GM21576 (cell line): ENCODE measurements at regions not wholly inside any gene's neighbourhood (a gene's known extent, or its start where the extent isn't known, plus 50 kb on each side); places are given as distances from the start of the nearest gene placed in this dataset.
A peak's percentile ranks its signal among the peaks of the same experiment; 100 is the strongest.
"Not testable (repeated sequence)": the region's sequence is repeated elsewhere in the genome, so short reads cannot be mapped to it uniquely, and the experiment has no call there.

Source experiments
- ATAC-seq: cut with Tn5 transposase; IDR thresholded peaks from one replicate; pipeline ENCODE4 v1.9.1; 2021; ENCODE audit warnings: mild to moderate bottlenecking, moderate library complexity; ENCODE audit not compliant: unreplicated experiment

DNA sequence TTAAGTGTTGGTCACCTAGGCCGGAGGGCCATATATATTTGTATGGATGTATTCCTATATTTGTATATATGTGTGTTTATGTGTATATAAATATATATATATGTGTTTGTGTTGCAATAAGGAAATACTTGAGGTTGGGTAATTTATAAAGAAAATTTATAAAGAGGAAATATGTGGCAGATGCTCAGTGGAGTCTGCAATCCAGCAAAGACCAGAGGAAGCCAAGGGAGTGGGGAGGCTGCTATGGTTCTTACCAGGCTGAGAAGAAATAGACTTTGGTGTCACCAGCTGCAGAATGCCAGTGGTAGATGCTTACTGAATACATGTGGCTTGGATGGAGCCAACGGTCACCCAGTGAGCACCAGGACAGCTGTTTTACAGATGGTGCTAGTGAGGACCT lies 97.4 kb upstream of the ELOVL5 start:
- no peak for ATAC-seq

DNA sequence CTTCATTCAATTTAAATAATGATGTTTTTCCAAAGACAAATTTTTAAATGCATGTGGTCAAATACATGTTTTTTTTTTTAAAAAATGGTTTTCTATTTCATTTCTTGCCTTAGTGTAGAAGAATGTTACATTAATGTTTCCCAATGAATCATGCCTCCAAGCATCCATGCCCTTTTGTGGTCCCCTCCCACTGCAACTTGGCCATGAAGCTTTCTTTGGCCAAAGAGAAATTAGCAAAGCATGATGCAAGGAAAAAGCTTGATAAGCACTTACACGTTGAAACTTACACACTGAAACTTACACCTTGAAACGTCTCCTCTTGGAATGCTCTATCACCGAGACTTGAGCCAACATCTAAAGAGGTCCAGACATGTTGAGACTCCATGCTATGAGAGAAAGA lies 93.0 kb upstream of the ELOVL5 start:
- no peak for ATAC-seq

DNA sequence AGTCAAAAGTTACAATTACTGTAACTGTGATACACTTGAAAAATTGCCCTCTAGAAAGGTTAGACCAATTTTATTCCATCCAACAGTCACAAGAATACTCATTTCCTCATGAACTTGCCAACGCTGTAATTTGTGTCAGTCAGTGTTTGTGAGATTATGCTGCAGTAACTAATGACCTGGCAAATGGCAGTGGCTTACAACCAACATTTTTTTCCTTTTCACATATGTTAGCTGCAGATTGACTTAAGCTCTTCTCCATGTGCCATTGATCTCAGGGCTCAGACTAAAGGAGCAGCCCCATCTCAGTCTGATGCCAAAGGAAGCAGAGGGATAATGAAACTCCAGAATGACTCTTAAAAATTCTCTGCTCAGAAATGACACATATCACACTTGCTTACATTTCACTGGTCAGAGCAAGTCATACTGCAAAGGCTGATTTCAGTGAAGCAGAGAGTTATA lies 92.3 kb upstream of the ELOVL5 start:
- ATAC-seq = no peak

DNA sequence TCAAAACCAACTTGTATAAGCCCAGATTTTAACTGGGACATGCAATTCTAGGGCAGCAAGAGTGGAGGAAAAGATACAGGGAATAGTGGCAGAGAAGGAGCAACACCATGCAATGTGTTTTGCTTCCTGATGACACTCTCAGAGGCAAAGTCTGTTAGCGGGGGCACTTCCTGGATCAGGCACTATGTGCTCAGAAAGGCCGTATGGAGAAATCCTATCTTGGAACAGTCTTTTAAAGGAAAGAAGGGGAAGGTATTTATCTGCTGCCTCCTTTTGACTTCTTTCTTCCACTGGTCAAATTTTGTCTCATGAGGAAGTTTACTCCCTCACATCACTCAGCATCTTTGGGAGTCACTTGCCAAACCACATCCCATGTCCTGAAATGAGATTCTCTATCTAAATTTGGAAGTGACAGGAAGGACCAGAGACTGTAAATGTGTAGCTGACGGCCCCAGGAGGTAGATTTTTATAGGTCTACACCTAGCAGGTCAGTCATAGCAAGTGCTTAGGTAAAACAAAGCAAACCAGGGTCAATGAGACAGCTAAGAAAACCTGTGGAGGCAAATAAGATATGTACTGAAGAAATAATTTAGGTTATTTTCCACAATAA lies 91.7 kb upstream of the ELOVL5 start:
- ATAC-seq = no peak

DNA sequence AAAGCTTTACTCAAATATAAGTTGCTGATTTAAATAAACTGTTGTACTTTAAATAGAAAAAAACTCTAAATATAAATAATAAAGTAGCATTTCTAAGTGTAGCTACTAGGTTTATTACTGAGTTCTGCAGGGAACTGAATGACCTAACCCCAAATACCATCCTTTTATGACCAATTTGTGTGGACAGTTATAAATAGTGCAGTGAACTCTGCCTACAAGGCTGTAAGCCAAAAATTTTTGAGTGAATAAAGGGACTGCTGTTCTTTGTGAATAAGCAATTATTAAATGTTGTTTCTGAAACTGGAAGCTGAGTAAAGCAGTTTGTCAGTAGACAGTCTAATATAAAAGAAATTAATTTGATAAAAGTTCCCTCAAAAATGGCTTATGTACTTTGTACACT lies 90.8 kb upstream of the ELOVL5 start:
- ATAC-seq = no peak

DNA sequence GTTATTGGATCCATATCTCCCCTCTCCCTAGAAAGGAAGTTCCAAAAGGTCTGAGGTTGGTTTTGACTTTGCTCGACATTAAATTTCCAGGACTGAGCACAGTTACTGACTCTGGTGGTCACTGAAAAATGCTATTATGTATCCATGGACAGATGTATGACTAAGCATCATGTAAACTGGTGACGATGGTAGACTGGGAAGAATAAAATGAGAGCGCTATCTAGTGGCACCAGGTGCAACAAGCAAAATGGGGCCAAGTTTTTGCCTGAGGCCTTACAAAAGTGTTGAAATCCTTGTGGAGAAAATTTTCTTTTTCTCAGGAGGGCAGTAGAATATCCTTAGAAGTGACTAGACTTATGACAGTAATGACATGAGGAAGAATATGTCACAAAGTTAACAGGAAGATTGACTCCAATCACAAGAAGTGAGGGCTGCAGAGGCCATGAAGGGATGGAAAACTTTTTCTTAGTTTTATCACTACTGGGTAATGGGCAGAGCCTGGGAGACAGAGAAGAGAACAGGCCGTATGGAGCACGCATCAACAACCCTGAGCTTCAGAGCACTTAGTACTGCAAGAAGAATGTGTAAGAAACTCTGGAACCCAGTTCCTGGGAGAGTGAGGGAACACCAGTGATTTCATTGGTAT lies 88.9 kb upstream of the ELOVL5 start:
- ATAC-seq = no peak

DNA sequence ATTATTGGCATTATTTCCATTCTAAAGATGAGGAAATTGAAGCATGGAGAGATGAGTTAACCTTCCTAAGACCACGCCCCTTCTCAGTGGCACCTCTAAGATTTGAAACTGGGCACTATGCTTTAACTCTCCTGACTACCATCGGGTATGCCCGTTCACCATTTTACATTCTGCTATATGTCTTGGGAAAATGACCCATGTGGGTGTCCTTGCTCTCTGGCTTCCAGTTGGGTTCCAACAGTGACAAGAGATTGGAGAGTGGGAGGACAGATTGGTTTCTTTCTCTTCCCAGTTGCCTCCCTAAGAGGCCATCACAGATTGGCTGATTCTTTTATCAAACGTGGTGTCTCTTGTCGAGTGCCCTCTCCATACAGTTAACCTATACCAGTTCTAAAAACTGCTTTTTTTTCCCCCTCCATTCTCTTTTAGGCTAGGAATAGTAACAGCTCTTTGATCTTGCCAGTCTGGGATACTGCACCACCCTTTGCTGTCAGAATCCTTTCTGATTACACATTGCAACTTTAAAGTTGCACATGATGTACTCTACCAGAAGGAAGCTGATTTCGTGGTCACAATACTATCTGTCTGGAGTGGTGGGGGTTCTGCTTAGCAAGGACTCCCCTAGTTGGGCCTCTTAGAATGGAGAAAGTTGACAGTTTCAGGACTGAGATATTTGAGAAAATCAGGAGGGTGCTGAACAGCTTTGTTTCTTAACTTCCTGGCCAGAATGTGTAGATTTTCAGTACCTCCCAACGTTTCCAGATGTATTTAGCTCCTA lies 88.0 kb upstream of the ELOVL5 start:
- no peak for ATAC-seq

DNA sequence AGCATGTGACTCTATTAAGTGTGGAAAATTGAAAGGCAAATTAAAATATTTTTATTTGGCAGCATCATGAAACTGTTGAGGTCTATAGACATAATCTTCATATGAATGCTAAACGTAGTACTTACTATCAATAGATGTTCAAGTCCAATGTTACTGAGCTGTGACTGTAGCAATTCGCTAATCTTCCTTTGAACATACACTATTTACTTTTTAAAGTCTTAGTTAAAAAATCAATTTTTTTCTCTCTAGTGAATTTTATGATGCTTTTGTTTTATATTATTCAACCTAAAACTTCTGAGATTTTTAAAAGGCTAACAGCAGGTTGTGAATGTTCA lies 85.2 kb upstream of the ELOVL5 start:
- ATAC-seq = no peak

DNA sequence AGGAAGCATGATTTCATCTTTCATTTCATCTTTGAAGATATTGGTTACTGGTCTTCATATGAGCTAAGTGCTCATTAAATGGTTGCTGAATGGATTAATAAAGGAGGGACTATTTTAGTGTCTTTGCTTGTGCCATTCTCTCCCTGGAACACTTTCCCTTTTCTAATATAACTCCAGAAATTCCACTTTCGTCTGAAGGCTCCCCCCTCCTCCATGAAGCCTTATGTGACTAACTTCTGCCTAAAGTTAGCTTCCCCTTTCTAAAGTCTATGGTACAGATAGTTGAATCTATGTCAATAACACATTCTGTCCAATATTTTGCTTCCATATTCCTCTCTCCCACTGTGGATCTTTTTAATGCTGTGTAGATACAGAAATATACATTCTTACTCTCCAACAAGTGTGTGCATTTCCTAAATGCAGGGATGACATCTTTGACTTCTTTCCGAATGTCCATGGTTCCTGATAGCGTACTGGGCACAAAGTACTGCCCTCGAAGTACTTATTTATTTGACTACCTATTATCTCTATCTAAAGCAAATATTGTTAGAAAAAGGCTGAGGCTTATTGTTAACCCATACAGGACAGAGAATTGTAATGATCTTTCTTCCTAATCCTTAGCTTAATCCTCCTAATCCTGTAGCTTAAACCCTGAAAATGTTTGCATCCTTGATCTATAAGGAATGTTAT lies 84.7 kb upstream of the ELOVL5 start:
- ATAC-seq = no peak

DNA sequence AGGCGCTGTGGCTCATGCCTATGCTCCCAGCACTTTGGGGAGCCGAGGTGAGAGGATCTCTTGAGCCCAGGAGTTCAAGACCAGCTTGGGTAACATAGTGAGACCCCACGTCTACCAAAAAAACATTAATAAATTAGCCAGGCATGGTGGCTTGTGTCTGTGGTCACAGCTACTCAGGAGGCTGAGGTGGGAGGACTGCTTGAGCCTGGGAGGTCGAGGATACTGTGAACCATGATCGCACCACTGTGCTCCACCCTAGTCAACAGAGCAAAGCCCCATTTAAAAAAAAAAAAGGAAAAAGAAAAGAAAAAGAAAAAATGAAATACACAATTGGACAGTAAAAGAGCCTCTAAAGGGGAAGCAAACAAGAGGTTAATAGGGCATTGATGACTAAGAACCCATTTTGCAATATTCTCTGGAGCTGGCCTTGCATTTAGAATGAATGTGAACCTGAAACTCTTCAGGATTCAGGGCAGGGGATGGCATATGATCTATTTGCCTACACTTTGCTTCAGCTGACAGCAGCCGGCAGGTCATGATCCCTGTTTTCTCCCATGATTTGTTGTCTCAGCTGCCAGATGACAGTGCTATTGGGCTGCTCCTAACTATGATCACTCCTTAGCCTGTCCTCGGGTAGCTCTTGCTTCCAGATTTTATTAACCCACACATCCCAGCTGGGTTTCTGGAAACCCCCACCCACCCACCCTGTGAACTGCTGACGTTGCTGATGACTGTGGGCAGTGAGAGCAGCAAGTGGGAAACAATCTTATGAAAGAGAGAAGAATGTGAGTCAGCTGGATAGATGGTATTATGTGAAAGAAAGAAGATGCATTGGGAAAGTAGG lies 83.8 kb upstream of the ELOVL5 start:
- ATAC-seq = no peak

DNA sequence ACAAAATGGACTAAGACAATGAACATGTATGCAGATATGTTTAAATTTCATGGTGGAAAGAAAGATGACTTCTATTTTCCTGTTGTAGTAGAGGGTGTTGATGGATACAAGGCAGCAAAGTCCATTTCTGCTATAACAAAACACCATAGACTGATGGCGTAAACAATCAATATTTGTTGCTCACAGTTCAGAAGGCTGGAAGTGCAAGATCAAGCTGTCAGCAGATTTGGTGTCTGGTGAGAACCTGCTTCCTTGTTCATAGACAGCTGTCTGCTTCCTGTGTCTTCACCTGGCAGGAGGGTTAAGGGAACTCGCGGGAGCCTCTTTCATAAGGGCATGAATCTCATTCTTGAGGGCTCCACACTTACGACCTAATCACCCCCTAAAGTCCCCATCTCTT lies 83.0 kb upstream of the ELOVL5 start:
- no peak for ATAC-seq

DNA sequence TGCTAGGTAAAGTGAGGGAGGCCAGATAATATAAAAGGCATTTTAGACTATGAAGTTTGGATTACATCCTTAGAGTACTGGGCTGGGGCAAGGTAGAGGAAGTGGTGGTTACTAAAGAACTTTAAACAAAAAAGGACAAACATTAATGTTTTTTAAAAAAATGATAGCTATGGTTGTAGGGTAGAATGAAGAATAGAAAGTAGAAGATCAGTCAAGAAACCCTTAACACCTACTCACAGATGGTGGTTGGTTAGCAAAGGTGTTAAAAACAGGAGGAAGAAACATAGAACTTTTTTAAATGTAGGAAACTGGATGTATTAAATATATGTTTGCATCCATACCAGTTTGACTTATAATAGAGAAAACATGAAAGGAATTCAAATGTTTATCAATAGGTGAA lies 80.7 kb upstream of the ELOVL5 start:
- no peak for ATAC-seq

DNA sequence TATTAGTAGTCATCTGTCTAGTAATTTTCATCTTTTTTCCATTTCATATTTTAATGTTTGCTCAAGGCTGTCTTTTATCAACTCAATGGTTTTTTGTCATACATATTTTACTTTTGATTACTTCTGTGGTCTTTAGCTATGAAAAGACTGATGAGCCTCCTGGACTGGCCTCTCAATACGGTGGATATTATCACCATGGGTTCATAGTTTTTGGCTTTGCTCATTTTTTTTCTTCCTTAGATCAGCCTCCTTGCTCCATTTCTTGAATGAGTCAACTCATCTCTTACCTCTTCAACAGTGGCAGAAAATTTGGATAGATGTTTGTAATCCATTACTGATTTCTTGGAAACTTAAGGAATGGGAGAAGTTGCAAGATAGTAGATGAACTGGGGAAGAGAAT lies 80.1 kb upstream of the ELOVL5 start:
- no peak for ATAC-seq

DNA sequence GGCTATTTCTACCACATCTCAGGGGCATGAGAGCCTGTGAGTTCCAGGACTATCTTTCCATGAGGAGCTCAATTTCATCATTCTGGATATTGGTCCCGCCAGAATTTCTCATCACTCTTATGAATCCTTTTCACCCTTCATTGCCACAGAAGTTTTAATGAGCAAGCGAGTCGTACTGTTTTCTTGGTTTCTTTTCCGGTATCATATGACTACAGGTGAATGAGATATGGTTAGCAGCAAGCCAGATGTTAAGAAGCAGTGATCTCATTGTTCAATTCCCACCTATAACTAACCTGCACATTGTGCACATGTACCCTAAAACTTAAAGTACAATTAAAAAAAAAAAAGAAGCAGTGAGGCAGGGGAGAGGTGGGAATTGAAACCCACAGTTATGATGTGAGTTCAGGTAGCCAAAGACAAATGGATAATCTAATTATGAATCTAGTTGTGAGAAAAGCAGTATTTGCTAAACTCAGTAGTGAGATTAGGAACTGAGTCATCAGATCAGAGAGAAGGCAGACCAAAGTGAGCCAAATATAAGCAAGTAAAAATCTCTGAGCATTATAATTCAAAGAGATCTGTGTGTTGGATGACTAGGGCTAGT lies 78.0 kb upstream of the ELOVL5 start:
- ATAC-seq = peak; percentile 88

DNA sequence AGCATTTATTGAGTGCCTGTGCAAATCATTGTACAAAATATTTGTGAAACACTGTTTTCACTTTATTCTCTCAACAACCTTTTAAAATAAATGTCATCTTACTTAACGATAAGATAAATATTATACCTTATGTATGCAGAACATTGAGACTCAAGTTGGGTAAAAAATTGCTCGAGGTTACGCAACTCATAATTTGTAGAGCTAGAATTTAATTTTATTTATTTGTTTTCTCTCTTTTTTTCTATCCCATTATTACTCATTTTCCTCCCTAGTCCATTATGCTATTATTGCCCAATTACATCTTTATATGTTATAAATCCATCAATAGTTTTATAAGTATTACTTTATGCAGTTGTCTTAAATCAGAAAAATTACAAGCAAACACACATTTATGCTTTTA lies 77.4 kb upstream of the ELOVL5 start:
- ATAC-seq = no peak

DNA sequence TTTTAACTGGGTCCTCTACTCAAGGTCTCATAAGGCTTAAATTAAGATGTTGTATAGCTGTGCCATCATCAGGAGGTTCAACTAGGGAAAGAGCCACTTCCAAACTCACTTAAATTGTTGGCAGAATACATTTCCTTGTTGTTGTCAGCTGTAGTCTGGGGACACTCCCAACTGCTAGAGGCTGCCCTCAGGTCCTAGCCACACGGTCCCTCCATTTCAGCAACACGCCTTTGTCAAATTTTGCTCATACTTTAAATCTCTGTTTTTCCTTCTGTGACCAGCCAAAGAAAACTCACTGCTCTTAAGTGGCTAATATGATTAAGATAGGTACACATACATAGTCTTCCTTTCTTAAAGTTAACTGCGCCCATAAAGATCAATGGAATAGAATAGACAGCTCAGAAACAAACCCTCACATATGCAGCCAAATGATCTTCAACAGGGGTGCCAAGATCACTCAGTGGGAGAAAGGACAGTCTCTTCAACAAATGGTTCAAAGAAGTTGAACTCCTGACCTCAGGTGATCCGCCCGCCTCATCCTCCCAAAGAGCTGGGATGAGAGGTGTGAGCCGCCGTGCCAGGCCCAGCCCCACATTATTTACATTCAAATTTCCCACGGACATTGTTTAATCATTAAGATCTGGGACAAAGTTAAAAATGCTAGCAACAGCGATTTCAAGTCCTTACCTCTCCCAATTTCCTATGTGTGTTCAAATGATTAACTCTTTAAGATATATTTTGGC lies 76.4 kb upstream of the ELOVL5 start:
- no peak for ATAC-seq

DNA sequence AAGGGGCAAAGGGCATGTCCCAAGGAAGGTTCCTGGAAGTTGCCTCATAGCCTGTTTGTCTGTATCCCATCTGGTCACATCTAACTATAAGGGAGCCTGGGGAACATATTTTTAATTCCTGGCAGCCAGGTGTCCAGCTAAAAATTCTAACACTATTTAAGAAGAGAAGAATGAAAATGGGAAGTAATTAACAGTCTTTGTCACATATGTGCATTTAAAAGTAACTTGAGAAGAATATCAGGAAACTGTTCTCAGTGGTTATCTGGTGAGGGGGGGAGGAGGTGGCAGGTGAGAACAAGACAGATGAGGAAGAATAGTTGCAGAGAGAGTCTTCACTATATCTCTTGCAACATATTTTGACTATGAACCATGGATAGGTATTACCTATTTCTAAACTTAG lies 75.5 kb upstream of the ELOVL5 start:
- ATAC-seq = no peak

DNA sequence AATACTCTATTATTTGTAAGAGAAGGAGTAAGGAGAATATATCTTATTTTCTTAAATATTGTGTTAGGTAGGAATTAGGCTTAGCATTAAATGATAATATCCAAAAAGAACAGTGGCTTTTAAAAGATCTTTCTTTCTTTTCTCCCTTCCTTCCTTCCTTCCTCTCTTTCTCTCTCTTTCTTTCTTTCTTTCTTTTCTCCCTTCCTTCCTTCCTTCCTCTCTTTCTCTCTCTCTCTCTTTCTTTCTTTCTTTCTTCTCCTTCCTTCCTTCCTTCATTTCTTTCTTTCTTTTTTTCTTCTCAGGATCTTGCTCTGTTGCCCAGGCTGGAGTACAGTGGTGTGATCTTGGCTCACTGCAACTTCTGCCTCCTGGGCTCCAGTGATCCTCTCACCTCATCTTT lies 74.8 kb upstream of the ELOVL5 start:
- ATAC-seq = not testable (repeated sequence)

DNA sequence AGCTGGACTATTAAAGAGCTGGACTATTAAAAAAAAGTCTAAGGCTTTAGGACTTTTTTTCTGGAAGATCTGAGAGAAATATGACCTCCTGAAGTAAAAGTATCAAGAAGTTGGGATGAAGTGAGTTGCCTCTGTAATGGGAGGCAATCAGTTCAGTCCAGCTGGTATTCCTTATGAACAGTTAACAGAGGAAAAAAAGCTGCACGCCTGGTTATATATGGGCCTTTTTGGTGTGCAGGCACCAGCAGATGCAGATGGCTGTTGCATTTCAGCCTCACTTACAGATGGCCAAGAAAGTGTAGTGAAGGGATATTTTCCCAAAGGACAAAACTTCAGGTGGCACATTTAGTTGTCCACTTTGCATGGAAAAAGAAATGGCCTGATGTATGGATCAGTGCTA lies 70.3 kb upstream of the ELOVL5 start:
- no peak for ATAC-seq

DNA sequence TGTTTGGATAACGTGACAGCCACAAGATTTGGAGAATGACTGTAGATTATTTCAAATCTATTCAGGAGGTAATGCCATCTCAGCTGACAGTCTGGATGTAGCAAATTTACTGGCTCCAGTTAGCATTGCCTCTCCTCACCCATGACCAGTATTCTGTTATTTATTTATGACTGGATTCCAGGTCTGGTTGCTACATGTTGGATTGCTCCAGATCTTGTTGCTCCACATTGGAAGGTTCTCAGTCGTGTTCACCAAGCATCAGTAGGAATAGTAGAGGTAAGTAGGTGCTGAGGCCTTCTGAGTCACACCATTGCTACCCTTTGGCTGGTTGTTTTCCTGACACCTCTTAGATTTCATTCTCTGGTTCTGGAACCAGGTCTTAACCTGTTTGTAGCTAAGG lies 69.5 kb upstream of the ELOVL5 start:
- ATAC-seq = no peak
